Islet of Langerhans (tissue), 1 donor: ENCODE measurements at regions not wholly inside any gene's neighbourhood (a gene's known extent, or its start where the extent isn't known, plus 50 kb on each side); places are given as distances from the start of the nearest gene placed in this dataset.
"Not testable (repeated sequence)": the region's sequence is repeated elsewhere in the genome, so short reads cannot be mapped to it uniquely, and the experiment has no call there.

ENCODE experiments used
- FAIRE-seq: peaks from one replicate; lab custom pipeline; 2011; peaks lifted over from hg19 to GRCh38; lab: Jason Lieb, UNC

DNA sequence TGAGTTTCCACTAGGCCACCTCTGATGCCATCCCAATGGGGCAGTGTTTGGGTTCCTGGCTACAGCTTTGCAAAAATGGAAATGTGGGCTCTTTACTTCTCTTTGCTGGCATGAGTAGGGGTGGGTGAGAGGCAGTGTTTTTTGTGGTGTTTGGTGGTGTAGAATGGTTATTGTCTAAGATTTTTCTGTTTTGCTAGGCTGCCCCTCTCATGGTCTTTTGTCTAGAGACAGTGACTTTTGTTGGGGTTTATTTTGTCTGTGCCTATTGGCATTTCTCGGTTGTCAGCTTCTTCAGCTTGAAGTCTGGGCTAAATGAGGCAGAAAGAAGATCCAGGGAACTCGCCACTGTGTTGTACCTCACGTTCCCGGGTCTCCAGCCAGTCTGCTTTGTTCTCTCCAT is 112.1 kb downstream of the CENPF start:
- no peak for FAIRE-seq

DNA sequence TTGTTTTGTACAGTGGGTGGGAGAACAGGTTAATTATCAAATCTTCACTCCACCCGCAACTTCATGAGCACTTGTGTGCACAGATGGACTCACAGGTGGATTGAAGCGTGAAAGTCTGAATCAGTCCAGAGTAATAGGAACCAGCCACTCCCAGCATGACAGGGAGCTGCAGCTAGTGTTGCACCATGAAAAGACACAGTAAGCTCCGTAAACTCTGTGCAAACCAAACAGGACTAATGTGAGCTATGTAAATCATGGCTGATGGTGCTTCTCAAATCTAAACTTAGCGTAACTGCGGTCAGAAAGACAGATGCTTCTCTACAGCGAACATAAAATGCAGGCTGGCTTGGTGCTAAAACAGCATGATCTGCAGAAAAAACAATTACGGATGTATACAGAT is 114.4 kb downstream of the CENPF start:
- no peak for FAIRE-seq

DNA sequence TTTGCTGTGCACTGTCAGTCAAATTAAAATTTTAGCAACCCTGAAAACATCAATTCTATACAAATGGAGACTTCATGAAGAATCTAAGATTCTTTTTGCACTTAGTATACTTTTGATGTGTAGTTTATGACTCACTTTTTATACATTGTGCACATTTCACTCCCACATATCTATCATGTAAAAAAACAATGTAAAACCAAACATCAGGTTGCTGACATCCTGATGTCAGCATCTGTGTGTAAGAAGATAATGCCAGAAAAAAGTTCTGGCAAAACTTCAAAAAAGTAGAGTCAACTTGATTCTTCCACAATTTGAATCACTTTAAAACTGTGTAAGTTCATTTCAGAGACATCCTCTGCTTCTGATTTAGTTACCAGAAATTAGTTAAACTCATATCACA is 115.7 kb downstream of the CENPF start:
- FAIRE-seq = no peak

DNA sequence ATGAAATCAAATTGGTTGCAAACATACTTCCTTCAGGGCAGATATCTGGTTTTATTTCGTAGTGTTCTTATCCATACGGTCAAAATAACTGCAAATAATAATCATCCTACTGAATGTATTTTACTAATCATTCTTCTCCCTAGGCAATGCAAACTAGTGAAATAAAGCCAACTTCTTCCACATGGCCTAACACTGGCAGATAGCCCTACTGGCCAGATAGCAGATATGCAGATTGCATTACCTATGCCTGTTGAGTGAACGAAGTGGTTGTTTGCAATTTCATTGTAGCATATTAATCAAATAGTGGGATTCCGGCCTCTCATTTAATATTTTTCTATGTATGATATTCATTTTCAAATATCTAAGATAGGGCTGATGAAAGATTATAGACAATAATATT is 116.2 kb downstream of the CENPF start:
- no peak for FAIRE-seq

DNA sequence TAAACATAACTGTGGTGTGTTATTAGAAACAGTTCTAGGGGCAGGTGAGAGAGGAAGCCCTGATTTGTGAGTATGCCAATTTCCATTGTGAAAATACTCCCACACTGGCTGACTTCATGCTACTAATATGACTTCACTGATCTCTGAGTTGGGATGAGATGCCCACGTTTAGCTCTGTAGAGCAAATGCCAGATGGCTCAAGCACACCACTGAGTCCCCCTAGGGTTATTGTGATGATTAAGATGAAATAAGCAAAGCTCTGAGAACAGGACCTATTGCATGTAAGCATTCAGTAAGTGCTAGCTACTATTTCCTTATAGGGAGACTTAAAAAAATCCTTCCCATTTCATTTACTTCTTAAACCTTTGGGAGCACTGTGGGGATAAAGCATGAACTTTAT is 117.6 kb downstream of the CENPF start:
- no peak for FAIRE-seq

DNA sequence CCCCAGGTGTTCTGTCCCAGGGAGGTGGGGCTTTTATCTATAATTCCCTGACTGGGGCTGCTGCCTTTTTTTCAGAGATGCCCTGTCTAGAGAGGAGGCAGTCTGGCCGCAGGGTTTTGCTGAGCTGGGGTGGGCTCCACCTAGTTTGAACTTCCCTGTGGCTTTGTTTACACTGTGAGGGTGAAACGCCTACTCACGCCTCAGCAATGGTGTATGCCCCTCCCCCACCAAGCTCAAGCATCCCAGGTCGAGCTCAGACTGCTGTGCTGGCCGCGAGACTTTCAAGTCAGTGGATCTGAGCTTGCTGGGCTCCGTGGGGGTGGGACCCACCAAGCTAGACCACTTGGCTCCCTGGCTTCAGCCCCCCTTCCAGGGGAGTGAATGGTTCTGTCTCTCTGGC is 124.3 kb downstream of the CENPF start:
- no peak for FAIRE-seq

DNA sequence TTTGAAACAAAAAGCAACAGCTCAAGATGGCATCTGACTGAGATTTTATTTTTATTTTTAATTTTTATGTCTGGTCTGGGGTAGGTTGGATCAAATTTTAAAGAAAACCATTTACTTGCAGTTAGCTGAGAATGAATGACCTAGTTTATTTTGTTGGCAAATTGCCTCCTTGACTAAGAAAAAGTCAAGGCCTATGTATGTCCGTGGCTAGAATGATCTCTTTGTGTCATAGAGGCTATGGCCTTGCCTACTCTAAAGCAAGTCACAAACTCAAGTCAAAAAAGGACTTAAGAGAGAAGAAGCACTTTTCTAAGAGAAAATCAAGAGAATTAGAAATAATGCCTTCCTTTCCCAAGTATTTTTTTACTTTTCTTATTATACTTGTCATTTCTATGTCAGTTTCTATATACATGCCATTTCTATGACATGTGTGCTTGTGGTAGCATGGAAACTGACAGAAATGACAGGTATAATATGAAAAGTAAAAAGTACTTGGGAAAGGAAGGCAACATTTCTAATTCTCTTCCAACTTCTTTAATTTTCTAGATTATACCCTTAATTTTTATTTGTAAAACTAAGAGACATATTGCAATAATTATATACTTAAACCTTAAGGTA is 136.7 kb downstream of the CENPF start:
- FAIRE-seq = no peak

DNA sequence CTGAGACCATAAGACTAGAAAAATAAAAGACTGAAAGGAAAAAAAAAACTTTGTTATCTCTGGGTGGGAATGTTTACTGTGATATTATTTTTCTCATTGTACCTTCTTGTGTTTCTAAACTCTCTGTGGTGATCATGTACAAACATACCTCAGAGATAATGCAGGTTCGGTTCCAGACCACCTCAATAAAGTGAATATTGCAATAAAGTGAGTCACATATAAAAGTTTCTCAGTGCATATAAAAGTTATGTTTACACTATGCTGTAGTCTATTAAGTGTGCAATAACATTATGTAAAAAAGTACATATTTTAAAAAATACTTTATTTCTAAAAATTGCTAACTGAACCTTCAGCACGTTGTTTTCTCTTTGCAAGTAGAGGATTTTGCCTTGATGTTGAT is 137.5 kb downstream of the CENPF start:
- no peak for FAIRE-seq

DNA sequence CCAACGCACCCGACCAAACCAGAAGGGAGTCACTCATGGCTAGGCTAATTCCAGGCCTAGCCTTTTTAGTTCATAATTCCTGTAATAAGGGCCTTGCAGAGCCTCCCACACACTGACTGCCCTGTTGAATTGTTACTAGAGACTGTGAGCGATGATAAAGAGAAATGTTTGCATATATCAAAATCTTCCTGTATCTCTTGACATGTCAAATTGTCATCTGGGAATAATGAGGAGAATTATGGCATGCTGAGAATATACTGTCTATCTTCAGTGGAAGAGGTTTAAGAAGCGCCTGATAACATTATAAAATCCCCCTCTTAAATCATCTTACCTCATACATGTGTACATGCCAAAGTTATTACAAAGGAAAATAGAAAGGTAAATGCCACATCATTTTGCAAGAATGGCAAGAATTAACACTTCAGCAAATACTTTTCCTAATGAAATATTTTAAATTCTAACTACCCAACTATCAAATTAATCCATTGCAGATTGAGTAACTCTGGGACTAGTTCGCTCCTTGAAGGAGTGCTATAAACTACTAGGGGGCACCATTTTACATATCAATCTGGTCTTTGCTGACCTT is 144.1 kb downstream of the CENPF start:
- no peak for FAIRE-seq

DNA sequence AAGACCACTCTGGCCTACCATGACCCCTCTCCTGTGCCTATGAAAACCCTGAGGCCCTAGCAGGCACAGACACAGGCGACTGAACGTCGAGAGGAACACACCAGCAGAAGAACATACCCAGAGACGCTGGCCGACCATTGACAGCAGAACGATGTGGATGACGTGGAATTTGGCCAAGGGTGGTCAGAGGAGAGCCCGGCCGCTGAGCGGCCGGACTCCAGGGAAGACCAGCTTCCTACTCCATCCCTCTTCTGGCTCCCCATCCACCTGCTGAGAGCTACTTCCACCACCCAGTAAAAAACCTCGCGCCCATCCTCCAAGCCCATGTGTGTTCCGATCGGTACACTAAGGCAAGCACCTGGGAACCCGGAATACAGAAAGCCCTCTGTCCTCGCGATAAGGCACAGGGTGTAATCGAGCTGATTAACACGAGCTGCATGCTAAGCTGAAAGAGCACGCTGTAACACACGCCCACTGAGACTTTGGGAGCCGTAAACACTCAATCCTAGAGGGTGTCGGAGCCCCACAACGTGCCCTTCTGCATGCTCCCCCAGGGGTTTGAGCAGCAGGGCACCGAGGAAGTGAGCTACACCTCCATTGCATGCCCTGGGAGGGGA is 150.3 kb downstream of the CENPF start:
- FAIRE-seq = no peak

DNA sequence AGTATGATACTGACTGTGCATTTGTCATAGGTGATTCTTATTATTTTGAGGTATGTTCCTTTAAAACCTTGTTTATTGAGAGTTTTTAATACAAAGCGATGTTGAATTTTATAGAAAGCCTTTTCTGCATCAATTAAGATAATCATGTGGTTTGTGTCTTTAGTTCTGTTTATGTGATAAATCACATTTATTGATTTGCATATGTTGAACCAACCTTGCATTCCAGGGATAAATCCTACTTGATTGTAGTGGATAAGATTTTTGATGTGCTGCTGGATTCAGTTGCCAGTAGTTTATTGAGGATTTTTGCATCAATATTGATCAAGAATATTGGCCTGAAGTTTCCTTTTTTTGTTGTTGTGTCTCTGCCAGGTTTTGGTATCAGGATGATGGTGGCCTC is 158.0 kb downstream of the CENPF start:
- FAIRE-seq = no peak

DNA sequence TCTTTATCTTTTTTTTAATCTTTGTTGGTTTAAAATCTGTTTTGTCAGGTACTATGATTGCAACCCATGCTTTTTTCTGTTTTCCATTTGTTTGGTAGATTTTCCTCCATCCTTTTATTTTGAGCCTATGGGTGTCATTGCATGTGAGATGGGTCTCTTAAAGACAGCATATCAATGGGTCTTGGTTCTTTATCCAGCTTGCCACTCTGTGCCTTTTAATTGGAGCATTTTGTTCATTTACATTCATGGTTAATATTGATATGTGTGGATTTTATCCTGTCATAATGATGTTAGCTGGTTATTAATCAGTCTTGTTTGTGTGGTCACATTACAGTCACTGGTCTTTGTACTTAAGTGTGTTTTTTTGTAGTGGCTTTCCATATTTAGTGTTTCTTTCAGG is 159.9 kb downstream of the CENPF start:
- FAIRE-seq = no peak

DNA sequence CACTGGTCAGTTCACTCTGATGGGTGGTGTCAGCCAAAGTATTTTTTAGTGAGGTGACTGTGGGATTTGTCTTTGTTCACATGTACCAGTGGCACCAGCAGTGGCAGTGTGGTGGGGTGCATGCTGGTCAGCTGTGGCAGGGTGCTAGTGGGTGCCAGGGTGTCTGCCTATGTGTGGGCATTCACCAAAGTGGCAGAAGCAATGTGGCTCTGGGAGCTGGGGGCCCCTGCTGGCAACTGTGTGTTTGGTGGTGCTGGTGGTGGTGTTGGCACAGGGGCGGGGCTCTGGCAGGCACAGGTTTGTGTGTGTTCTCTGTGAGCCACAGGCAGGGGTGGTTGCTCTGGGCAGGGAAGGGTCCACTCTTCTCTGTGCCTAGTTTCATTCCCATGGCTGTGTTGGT is 161.5 kb downstream of the CENPF start:
- no peak for FAIRE-seq

DNA sequence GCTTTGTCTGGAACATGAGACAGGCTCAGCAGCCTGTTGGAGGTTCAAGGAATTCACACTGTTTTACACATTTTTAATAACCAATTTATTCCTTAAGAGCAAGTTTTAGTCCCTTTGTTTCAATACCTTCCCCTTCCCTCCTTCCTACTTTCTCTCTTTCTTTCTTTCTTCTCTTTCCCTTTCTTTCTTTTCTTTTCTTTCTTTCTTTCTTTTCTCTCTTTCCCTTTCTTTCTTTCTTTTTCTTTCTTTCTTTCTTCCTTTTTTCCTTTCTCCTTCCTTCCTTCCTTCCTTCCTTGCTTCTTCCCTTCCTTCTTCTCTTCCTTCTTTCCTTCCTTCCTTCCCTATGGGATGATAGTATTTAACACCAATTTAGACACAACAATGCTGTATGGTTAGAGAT is 164.2 kb downstream of the CENPF start:
- FAIRE-seq = no peak

DNA sequence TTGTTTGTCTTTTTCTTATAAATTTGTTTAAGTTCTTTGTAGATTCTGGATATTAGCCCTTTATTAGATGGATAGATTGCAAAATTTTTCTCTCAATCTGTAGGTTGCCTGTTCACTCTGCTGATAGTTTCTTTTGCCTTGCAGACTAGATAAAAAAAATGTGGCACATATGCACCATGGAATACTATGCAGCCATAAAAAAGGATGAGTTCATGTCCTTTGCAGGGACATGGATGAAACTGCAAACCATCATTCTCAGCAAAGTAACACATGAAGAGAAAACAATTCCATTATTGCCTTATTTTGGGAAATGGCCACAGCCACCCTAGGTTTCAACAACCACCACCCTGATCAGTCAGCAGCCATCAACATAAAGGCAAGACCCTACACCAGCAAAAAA is 166.7 kb downstream of the CENPF start:
- FAIRE-seq = not testable (repeated sequence)

DNA sequence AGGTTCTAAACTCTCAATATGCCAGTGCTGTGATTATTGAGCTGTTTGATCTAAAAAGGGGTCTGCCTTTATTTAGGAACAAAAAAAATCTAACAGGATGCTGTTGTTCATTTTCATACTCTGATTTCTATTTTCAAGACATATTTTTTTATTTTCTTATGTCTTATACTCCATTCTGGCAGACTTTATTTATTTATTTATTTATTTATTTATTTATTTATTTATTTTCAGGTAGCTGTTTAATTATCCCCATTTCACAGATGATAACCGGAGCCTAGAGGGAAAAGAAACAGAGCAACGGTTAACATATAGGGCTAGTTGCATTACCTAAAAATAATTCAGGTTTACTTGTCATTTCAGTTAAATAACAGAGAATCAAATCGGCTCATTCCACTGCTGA is 174.4 kb downstream of the CENPF start:
- FAIRE-seq = no peak

DNA sequence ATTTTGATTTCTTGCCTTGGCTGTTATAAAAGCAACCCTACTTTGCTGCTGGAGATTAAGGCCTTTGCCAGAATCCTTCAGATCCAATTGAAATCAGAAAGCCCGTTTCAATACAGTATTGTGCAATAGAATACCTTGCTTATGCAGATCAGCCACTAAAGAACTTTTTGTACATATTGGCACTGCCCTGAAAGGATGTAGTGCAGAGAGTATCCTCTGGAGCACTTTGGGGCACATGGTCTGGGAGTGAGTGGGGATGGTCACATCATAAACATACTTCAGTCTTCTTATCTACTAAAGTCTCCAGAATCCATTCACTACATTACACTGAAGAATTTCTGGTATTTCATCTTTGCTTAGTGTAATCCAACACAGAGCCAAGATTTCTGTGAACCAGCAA is 189.0 kb downstream of the CENPF start:
- no peak for FAIRE-seq

DNA sequence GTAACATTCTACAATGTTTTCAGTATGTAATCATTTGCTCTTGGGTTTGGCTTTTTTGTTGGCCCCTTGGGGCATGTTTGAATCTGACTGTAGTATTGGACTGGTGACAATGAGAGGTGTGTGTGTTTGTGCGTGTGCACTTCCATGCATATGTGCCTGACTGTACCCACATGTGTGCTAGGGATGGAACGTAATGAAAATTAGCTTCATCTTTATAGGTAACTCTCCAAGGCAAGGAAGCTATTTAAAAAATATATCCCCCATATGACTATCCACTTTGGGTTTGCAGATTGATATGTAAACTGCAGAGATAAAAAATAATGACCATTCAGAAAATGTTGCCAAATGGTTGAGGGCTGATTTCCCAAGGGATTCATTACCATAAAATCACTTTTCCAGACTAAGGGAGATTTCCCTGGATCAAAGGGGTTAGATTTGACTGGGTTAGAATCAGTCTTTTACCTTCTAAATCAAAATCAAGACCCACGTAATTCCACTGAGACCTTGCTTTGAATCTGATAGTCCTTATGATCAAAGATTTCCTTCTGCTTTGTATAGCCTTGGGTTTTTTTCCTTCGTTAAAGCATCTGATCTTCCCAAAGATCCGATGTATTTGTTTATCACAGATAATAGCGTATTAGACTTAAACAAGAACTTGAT is 189.7 kb downstream of the CENPF start:
- FAIRE-seq = no peak

DNA sequence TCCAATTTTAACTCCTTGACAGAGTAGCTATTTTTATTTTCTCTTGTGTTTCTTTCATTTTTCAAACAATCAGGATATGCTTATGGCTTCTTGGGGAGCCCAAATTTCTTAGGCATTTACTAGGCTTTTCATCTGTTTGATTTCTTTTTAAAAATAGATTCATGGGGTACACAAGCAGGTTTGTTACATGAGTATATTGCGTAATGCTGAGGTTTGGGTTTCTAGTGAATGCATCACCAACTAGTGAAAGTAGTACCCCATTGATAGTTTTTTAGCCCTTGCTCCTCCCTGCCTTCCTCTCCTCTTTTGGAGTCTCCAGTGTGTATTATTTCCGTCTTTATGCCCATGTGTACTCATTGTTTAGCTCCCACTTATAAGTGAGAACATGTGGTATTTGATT is 190.7 kb downstream of the CENPF start:
- FAIRE-seq = no peak

DNA sequence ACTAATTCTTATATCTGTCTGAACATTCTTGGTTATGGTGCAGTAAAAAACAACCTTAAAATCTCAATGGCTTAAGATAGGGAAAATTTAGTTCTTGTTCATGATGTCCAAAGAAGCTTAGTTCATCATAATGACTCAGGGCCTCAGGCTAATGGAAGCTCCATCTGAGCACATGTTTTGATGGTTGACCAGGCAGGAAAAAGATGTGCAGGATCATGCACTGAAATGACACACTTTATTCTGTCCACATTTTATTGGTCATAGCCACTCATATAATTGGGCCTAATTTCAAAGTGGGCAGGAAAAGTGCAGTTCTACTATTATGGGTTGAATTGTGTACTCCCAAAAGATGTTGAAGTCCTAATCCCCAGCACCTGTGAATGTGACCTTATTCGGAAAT is 198.2 kb downstream of the CENPF start:
- FAIRE-seq = no peak

DNA sequence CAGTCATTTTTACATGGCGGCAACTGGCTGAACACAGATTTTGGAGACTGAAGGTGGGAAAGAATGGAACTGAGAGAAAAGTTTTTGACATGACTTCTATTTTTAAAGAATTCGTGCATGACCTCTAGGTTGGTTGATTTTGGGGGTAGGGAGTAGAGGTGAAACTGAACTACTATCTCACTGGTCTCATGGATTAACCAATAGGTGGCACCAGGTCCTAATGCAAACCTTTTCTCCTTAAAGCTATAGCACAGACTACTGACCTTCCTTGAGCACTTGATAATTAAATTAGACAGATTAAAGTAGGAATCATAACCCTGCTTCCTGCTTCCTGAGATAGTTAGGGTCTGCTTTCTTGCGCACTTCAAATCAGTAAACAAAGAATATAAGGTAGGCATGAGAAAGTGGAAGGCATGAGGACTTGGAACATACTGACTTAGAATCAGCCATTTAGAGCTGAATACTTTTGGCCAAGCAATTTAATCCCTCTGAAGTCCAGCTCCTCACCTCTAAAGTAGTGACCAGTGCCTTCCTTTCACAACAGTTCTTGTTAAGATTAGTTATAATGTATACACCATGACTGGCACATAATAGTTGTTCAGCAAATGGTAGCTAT is 206.0 kb downstream of the CENPF start:
- FAIRE-seq = no peak

DNA sequence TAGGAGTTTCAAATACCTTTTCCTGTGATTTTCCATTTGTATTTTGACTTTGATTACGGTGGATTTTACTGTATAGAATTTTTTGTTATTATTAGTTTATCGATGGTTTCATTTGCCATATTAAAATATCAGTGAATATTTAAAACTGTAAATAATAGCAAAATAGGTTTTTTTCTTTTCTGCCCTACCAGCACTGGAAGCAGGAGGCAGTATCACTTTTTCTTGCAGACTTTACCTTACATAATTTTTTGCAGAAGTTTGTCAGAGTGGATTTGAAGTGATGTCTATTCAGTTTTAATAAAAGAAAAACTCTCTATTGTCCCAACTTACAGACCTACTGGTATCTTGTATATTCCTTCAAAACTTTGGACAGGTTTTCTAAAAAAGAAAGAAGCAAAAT is 213.6 kb downstream of the CENPF start:
- no peak for FAIRE-seq
